GM15510 (cell line): ENCODE measurements at regions not wholly inside any gene's neighbourhood (a gene's known extent, or its start where the extent isn't known, plus 50 kb on each side); places are given as distances from the start of the nearest gene placed in this dataset.

Experiments used
- POLR2A ChIP-seq: IDR thresholded peaks from 3 replicates; pipeline ENCODE4 v1.6.1; 2011; ENCODE audit warnings: borderline replicate concordance; ENCODE audit not compliant: insufficient read length; ENCODE audit errors: extremely low read depth

DNA sequence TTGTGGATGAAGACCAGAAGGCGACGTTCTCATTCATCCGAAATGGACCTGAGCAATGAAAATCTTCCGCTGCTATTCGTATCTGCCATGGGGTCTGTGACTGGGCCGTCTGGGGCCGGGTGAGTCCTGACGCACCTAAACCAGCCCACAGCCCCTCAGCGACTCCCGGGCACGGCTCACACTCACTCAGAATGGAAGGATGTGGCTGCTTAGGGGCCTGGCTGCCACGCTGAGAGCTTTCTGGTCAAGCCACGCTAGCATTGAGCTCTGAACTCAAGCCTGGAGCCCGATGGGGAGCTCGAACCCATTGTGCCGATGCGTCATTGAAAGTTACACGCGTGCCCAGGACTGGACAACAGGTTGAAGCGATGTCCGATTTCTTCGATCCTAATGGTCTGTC, 97.8 kb downstream of the MRPL36 start:
- TF ChIP-seq POLR2A, result no peak

DNA sequence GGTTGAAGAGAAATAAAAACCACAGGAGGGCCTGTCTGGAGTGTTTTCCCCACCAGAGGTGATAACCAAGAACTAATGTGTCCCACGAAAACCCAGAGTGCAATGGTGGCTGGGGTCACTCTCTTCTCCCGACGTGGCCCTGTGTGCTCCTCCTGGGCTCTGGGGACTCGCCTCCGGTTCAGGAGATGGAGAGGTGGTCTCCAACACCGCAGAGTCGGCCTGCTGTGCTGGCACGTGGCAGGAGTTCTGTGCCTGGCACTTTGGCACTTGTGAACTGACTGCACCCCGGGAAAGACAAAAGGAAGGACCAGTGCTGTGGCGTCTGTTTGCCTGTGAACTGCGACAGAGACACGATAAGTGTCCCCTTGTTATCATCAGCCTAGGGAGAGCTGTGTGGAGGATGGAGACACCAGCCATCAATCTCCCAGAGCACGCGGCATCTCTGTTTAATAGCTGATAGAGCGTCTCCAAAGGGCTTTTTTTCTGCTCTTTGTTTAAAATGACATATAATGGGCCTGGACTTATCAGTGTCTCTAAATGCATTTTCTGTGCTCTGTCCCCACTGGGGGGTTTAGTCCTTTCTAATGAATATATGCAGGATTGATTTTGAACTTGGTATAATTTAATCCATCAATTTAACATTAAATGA, 98.3 kb downstream of the MRPL36 start:
- TF ChIP-seq POLR2A, result no peak

- no peak for TF ChIP-seq POLR2A
Observed at GRCh38 chr5:1699394-1699793, 100.2 kb downstream of the MRPL36 start.

- TF ChIP-seq POLR2A, result no peak
Observed at GRCh38 chr5:1698589-1699316, 100.9 kb downstream of the MRPL36 start.

DNA sequence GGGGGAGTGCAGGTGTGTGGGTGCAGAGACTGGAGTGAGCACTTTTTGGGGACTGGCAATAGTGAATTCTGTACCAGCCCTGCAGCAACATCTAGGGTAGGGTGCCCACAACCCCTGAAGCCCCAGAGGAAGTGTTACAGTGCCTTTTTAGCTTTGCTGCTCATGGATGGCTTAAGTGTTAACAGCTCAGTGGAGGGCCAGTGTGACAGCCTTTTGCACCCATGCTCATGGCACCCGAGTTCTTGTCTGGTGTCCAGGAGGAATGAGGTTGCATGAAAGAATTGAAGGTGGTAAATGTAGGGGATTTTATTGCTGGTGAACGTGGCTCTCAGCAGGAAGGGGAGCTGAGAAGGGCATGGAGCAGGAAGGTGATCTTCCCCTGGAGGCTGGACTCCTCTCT, 107.3 kb downstream of the MRPL36 start:
- TF ChIP-seq POLR2A, result no peak

DNA sequence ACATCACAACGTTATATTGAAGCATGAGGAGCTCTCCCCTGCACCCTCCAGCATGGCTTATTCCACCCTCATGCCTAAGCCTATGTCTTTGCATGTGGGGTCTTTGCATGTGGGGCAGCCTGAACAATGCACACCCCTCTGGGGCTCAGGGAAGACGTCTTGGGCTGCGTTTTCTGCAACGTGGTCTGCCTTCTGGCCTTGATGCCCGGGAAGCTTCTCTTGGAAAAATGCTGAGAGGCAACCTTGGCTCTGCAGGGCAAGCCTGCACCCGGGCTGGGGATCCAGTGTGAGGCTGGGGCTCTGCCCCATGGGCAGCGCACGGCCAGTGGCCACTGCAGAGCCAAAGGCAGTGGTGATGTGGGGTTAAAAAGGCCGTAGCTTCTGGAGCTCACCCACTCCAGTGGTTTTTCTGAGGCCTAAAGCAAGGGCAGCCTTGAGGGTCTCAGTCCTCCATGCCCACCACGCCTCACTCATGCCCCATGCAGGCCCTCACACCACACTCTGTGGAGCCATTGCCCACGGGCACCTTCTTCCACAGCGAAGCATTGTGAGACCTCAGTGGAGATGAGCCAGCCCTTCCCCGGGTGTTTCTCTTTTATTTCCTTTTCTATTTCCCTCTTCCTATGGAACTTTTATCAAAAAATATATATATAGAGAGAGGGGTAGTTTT, 112.2 kb downstream of the MRPL36 start:
- no peak for TF ChIP-seq POLR2A

DNA sequence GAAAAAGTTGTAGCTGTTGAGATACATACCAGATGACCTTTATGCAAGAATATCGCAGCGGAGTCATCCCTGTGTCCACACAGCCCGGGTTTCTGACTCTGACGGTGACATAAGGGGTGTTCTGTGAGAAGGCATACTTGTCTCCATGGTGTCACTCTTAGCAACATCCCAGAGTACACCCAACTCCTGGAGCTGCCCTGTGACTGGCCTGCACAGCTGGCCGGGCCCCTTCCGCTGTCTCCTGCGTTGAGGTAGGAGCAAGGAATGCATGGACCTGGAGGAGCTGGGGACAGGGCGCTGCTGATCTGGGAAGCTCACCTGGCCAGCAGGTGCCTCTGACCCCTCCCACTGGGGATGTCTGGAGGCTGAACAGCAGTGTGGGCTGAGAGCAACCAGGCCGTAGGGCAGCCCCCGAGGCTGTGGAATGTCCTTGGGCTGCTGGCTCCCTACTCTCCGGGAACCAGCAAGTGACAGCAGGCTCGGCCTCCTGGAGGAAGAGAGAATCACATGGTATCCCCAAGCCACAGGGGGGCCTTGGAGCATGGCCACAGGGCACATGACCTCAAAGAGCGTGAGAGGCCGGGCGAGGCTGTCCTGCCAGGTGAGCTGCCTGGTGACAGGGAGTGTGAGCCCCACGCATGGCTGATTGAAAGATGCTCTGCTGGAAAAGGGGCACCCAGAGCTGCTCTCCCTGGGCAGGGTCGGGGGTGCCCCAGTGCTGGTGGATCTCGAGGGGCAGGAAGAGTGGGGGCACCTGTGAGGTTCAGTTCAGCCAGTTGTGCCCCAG, 113.4 kb downstream of the MRPL36 start:
- TF ChIP-seq POLR2A, result no peak

DNA sequence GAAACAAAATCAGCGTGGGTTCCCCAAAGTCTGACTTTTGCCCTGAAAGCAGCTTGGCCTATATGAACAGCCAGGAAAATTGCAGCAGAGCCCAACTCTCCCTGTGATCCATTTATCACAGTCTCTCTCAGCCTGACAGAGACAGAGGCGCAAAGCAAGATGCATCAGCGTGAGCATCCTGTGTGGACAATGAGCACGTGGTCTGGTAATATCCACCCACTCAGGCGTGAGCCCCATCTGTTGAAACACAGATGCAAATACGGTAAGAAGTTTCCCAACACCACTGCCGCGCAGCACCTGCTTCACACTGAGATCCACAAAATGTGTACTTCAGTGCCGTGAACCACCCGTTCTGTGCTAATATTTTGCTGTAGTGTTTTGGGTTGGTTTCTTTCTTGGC, 114.6 kb downstream of the MRPL36 start:
- TF ChIP-seq POLR2A, result no peak

DNA sequence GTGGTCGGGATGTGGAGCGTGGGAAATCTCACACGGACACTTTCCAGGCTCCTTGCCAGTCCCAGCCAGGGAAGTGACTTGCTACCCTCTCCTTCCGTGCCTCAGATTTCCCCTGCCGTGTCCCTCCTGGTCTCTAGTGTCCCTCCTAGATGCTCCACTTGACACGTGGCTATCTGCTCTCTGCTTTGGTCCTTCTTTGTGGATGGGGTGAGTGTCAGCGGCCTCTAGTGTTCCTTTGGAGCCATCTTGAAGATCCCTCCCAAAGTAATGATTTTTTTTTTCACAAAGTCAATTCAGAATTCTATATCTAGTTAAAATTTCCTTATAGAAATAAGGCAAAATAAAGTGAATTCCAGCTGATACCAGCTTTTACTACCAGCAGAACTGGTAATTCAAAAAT, 117.7 kb downstream of the MRPL36 start:
- TF ChIP-seq POLR2A, result no peak

DNA sequence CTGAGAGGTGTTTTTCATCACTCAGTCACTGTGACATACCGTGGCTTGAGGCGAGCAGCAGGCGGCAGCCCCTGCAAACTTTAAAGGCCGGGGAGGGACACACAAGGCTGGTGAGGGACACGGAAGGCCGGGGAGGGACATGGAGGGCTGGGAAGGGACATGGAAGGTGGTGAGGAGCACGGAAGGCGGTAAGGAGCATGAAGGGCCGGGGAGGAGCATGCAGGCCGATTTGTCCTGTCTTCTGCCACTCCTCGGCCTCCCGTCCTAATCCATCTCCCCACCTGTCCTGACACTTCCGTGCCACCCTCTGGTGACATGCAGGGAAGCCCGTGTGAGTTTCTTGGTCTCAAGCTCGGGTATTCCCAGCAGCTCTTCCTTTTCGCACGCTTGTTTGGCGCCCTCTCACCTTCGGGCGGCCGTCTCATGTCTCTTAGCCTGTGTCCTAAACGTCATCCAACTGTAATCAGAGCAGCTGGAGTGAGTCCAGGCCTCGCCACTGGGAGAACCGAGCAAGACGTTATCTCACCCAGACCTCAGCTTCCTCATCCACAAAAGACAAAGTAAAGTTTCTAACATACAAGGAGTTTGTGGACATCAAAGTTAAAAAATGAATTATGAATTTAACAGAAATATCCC, 126.5 kb downstream of the MRPL36 start:
- no peak for TF ChIP-seq POLR2A

DNA sequence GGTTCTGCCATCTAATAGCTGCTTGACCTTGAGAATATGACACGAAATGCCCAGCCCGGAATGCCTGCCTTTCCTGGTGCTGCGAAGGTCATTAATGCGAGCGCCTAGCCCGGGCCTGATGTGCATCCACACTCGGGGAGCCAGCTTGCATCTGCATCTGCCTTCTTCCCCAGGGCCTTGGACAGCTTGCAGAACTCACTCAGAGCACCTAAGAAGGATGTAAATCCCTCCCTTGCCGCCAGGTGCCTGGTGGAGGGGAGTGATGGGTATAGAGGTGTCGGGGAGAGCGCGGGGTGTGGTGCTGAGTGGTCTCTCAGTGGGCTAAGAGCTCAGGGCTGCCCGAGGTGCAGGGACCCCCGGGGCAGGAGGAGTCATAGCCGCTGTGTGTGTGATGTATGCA, 127.2 kb downstream of the MRPL36 start:
- no peak for TF ChIP-seq POLR2A

DNA sequence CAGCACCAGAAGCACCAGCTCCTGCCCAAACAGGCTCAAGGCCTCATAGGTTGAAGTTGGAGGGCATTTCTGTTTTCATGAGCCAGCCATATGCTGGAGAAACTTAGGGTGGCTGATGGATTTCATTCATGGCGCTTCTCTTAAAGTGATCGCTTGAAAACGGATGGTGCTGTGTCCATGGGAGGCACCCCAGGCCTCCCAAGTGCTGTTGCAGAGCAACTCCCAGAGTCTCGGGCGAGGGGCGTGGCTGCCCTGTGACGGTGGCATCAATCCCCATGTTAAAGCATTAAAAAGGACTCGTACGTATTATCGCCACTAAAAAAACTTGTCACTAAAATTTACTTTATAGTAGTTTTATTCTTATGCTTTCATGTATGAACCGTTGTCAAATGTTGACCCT, 128.3 kb downstream of the MRPL36 start:
- no peak for TF ChIP-seq POLR2A

GRCh38 chr5:1670351-1670750, 129.3 kb downstream of the MRPL36 start:
- no peak for TF ChIP-seq POLR2A

DNA sequence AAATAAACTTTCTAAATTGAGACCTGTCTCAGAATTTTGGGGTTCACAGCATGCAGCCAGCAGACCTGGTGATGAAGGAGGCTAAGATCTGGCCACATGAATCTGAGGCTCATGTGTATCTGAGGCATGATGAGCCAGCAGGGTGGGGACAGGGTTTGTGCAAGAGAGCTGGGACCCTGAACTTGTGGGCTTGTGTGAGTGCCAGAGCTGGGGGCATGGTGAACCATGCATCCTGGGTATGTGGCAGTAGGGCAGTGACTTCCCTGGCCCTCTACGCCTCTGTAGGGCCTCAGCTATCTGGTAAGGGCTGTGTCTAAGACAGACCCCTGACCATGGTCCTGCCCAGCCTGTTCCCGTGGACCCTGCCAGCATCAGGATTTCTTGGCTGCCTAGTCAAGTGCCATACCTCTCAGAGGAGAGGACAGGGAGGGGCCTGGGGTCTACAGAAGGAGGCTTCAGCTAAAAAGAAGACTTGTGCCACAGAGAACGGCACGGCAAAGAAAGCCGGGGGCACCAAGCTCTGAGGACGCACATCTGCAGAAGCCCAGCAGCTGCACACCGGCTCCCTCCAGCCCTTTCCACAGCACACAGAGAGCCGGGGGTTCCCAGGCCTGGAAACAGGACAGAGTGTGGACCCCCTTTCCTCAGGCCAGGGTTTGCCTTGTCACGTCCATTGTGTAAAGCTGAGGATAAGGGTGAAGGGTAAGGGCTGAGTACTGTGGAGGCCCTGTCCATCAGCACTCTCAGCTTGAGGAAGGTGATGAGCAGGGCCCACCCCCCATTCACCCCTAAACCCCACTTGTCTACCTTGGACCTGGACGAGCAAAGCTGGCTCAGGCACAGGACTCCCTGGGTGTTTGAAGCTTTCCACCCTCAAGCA, 130.1 kb downstream of the MRPL36 start:
- no peak for TF ChIP-seq POLR2A

DNA sequence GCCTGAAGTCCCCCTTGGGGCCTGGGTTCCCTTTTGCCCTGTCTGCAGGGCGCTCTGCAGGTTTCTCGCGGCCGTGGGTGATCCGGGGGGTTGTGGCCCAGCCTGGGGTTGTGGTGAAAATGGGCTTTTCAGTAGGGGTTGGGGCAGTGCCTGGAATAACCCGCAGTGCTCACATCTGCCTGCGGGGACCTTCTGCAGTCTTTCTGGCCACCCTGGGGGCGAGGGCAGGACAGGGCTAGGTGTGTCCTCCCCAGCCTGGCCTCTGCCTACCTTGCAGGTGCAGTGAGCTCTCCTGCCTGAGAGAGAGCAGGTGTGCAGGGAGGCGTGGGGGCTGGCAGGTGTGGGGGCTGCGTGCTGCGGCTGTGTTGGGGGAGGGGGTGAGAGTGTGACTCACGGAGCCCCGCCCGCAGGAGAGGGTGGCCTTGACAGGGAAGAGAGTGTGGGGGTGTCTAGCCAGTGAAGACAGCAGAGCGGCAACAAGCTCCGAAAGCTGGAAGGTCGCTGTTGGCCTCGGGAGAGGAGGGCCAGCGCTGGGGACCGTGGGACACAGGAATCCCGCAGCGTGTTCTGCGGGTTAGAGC, 131.4 kb downstream of the MRPL36 start:
- no peak for TF ChIP-seq POLR2A
